Gastrocnemius medialis (tissue), 4 donors: ENCODE measurements at regions not wholly inside any gene's neighbourhood (a gene's known extent, or its start where the extent isn't known, plus 50 kb on each side); places are given as distances from the start of the nearest gene placed in this dataset.

Source experiments
- ATAC-seq, 2 donors: fragments of 150-250 bp; one replicate each; pipeline ENCODE4 v1.9.1; 2016
- DNase-seq, 2 donors: peaks; one replicate each; pipeline ENCODE4 v3.0.0-alpha.2; 2019
- H3K27ac ChIP-seq, 4 donors: fragments of 200-600 bp; sonication (generic); 1 replicate in 1 of 4; 2 replicates in 3 of 4; pipeline ENCODE4 v1.5.1; 2016 to 2018; ENCODE audit warnings: mild to moderate bottlenecking in 2 of 4, moderate library complexity in 1 of 4
- H3K27me3 ChIP-seq, 3 donors: fragments of 200-600 bp; sonication (generic) in 2 of 3; 1 replicate in 1 of 3; 2 replicates in 2 of 3; pipeline versions ENCODE4 v1.5.1 to v1.6.0; 2016 to 2019; ENCODE audit warnings: mild to moderate bottlenecking in 1 of 3, moderate library complexity in 1 of 3
- H3K36me3 ChIP-seq, 2 donors: fragments of 200-600 bp; sonication (generic) in 1 of 2; one replicate each; pipeline ENCODE4 v1.5.1; 2017 to 2018
- H3K4me1 ChIP-seq, 2 donors: fragments of 200-600 bp; sonication (generic) in 1 of 2; one replicate each; pipeline ENCODE4 v1.5.1; 2016 to 2017; ENCODE audit warnings: mild to moderate bottlenecking in 2 of 2
- H3K4me3 ChIP-seq, 4 donors: fragments of 200-600 bp; sonication (generic) in 3 of 4; 1 replicate in 1 of 4; 2 replicates in 3 of 4; pipeline ENCODE4 v1.5.1; 2016 to 2019; ENCODE audit warnings: mild to moderate bottlenecking in 2 of 4
- H3K9me3 ChIP-seq, 3 donors: fragments of 200-600 bp; sonication (generic) in 2 of 3; 1 replicate in 1 of 3; 2 replicates in 2 of 3; pipeline ENCODE4 v1.5.1; 2016 to 2019
- POLR2A ChIP-seq, 2 donors: fragments of 450-650 bp; IDR thresholded peaks; one replicate each; pipeline ENCODE4 v1.6.1; 2017; ENCODE audit warnings: antibody characterized with exemption in 2 of 2, mild to moderate bottlenecking in 2 of 2, moderate library complexity in 2 of 2
- in situ Hi-C, 4 donors: fragments of 200-750 bp; cut with MboI; loops; one replicate each; pipeline versions ENCODE4 v1.15.0 to v1.8.0; 2017; ENCODE audit warnings: low sequenced_read_pairs in 4 of 4
- intact Hi-C: fragments of 100-400 bp; cut with DNase I; formaldehyde crosslinking; loops from one replicate; pipeline ENCODE4 v1.15.1; 2023; ENCODE audit warnings: low total_unique reads
- TF ChIP-seq, protein P1 (sequence below), 5 experiments: fragments of 450-650 bp in 3 of 5; fragments of 200-600 bp in 2 of 5; sonication (generic) in 2 of 5; IDR thresholded peaks in 4 of 5; conservative IDR thresholded peaks in 1 of 5; 1 replicate in 4 of 5; 2 replicates in 1 of 5; pipeline ENCODE4 v1.5.1; 2016 to 2019; ENCODE audit warnings: antibody characterized with exemption in 5 of 5, mild to moderate bottlenecking in 3 of 5, moderate library complexity in 3 of 5

- in situ Hi-C loops (no loop called here), intact Hi-C loops (no loop called here)
- H3K9me3 ChIP-seq = no peaks in the 10 kb centered on the region
- ATAC-seq = no peak
- TF ChIP-seq POLR2A (IDR thresholded peaks at IDR 0.05) = no peak
- TF ChIP-seq, protein P1, sequence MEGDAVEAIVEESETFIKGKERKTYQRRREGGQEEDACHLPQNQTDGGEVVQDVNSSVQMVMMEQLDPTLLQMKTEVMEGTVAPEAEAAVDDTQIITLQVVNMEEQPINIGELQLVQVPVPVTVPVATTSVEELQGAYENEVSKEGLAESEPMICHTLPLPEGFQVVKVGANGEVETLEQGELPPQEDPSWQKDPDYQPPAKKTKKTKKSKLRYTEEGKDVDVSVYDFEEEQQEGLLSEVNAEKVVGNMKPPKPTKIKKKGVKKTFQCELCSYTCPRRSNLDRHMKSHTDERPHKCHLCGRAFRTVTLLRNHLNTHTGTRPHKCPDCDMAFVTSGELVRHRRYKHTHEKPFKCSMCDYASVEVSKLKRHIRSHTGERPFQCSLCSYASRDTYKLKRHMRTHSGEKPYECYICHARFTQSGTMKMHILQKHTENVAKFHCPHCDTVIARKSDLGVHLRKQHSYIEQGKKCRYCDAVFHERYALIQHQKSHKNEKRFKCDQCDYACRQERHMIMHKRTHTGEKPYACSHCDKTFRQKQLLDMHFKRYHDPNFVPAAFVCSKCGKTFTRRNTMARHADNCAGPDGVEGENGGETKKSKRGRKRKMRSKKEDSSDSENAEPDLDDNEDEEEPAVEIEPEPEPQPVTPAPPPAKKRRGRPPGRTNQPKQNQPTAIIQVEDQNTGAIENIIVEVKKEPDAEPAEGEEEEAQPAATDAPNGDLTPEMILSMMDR (IDR thresholded peaks at IDR 0.05 in 4 of 5, conservative IDR thresholded peaks at IDR 0.05 in 1 of 5) = no peak
- DNase-seq = no peak
- H3K4me3 ChIP-seq = no peak overlapping the region
- no peaks in the 10 kb centered on the region for H3K4me1 ChIP-seq
- no peaks in the 10 kb centered on the region for H3K36me3 ChIP-seq
- H3K27me3 ChIP-seq = peaks cover 0 to 13% (median 0%) of the 10 kb centered on the region in 3 donors
- H3K27ac ChIP-seq = no peak overlapping the region
Measured at GRCh38 chr17:33816842-33817617, 438.1 kb upstream of the CCL2 start.

DNA sequence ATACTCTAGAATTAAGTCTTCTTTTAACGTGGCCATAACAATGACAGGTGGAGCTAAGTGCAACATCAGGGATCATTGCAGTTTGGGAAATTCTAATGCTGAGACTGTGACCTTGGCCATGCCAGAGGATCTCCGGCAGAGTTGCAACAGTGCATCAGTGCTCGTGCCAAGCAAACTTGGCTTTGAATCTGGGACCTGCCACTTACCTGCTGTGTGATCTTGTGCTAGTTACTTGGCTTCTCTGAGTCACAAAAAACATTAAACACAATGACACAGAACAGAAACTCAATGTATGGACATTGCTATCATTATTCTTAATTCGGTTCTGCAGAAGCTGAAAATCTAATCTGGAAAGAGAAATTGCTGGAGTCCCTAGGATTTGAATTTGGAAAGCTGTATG, 435.5 kb upstream of the CCL2 start:
- DNase-seq = no peak
- Histone ChIP-seq H3K36me3 (no peaks in the 10 kb centered on the region), H3K27ac (no peak overlapping the region), H3K4me3 (no peak overlapping the region), H3K27me3 (peaks cover 0 to 13% (median 0%) of the 10 kb centered on the region in 3 donors), H3K4me1 (no peaks in the 10 kb centered on the region), H3K9me3 (no peaks in the 10 kb centered on the region)
- in situ Hi-C loops = no loop called here
- no peak for ATAC-seq
- TF ChIP-seq, protein P1 (IDR thresholded peaks at IDR 0.05 in 4 of 5, conservative IDR thresholded peaks at IDR 0.05 in 1 of 5) = no peak
- no peak for TF ChIP-seq POLR2A (IDR thresholded peaks at IDR 0.05)
- intact Hi-C loops = no loop called here

- DNase-seq = no peak
- no peak overlapping the region for H3K27ac ChIP-seq
- no peak for TF ChIP-seq POLR2A (IDR thresholded peaks at IDR 0.05)
- TF ChIP-seq, protein P1 (IDR thresholded peaks at IDR 0.05 in 4 of 5, conservative IDR thresholded peaks at IDR 0.05 in 1 of 5) = no peak
- intact Hi-C loops (no loop called here), in situ Hi-C loops (no loop called here)
- no peaks in the 10 kb centered on the region for H3K27me3 ChIP-seq
- no peak for ATAC-seq
- H3K4me3 ChIP-seq = no peak overlapping the region
- no peaks in the 10 kb centered on the region for H3K9me3 ChIP-seq
- no peaks in the 10 kb centered on the region for H3K36me3 ChIP-seq
- H3K4me1 ChIP-seq = no peaks in the 10 kb centered on the region
Measured at GRCh38 chr17:33832262-33832661, 422.8 kb upstream of the CCL2 start.

GRCh38 chr17:33837281-33837680, 417.8 kb upstream of the CCL2 start:
- H3K36me3 ChIP-seq = no peaks in the 10 kb centered on the region
- intact Hi-C loops = no loop called here
- in situ Hi-C loops = no loop called here
- no peak overlapping the region for H3K4me3 ChIP-seq
- DNase-seq (no peak), ATAC-seq (no peak)
- H3K27me3 ChIP-seq = no peaks in the 10 kb centered on the region
- no peaks in the 10 kb centered on the region for H3K4me1 ChIP-seq
- H3K9me3 ChIP-seq = no peaks in the 10 kb centered on the region
- TF ChIP-seq POLR2A (IDR thresholded peaks at IDR 0.05) = no peak
- TF ChIP-seq, protein P1 (IDR thresholded peaks at IDR 0.05 in 4 of 5, conservative IDR thresholded peaks at IDR 0.05 in 1 of 5) = no peak
- H3K27ac ChIP-seq = no peak overlapping the region

- in situ Hi-C loops = no loop called here
- ATAC-seq (no peak), DNase-seq (no peak)
- Histone ChIP-seq H3K27me3 (no peaks in the 10 kb centered on the region), H3K4me3 (no peak overlapping the region), H3K4me1 (no peaks in the 10 kb centered on the region), H3K27ac (no peak overlapping the region), H3K36me3 (no peaks in the 10 kb centered on the region), H3K9me3 (no peaks in the 10 kb centered on the region)
- intact Hi-C loops = no loop called here
- no peak for TF ChIP-seq POLR2A (IDR thresholded peaks at IDR 0.05)
- TF ChIP-seq, protein P1 (IDR thresholded peaks at IDR 0.05 in 4 of 5, conservative IDR thresholded peaks at IDR 0.05 in 1 of 5) = no peak
Measured at GRCh38 chr17:33838281-33838680, 416.8 kb upstream of the CCL2 start.
